ENCODE measurements at regions not wholly inside any gene's neighbourhood (a gene's known extent, or its start where the extent isn't known, plus 50 kb on each side); places are given as distances from the start of the nearest gene placed in this dataset.

GRCh38 chr9:26368241-26368640 is 524.4 kb downstream of the CAAP1 start:
- no peaks in the 10 kb centered on the region for H3K79me2 ChIP-seq (ENCODE audit: insufficient read depth, low read length)
- H3K9me2 ChIP-seq (ENCODE audit: low read depth, low read length) = no peaks in the 10 kb centered on the region
- H3K27ac ChIP-seq (ENCODE audit: low read depth, low read length, poor library complexity, severe bottlenecking) = no peak overlapping the region
- H4K20me1 ChIP-seq (ENCODE audit: insufficient read depth, low read length) = no peaks in the 10 kb centered on the region
- H2AFZ ChIP-seq (ENCODE audit: low read length) = no peak overlapping the region
- TF ChIP-seq EZH2 (IDR thresholded peaks at IDR 0.05; ENCODE audit: borderline replicate concordance, low read length) (no peak), CTCF (IDR thresholded peaks at IDR 0.05; ENCODE audit: low read length) (no peak)
- H3K9ac ChIP-seq (ENCODE audit: low read length) = no peak overlapping the region
- H3K27me3 ChIP-seq (ENCODE audit: insufficient read depth, low read length) = no peaks in the 10 kb centered on the region
- no peaks in the 10 kb centered on the region for H3K36me3 ChIP-seq (ENCODE audit: insufficient read depth, low read length)
- no peaks in the 10 kb centered on the region for H3K9me3 ChIP-seq (ENCODE audit: low read length)
- no peaks in the 10 kb centered on the region for H3K4me1 ChIP-seq (ENCODE audit: insufficient read depth, low read length, severe bottlenecking)
- H3F3A ChIP-seq (ENCODE audit: insufficient read depth, low read length) = no peaks in the 10 kb centered on the region
- H3K4me2 ChIP-seq (ENCODE audit: low read length) = no peak overlapping the region
- H3K4me3 ChIP-seq (ENCODE audit: low read depth, low read length, poor library complexity, severe bottlenecking) = no peak overlapping the region

- Histone ChIP-seq H4K20me1 (ENCODE audit: insufficient read depth, low read length) (no peaks in the 10 kb centered on the region), H3K79me2 (ENCODE audit: insufficient read depth, low read length) (no peaks in the 10 kb centered on the region), H3K36me3 (ENCODE audit: insufficient read depth, low read length) (no peaks in the 10 kb centered on the region), H3K9ac (ENCODE audit: low read length) (no peak overlapping the region), H3K9me2 (ENCODE audit: low read depth, low read length) (no peaks in the 10 kb centered on the region), H3K4me3 (ENCODE audit: low read depth, low read length, poor library complexity, severe bottlenecking) (no peak overlapping the region), H3K4me1 (ENCODE audit: insufficient read depth, low read length, severe bottlenecking) (no peaks in the 10 kb centered on the region), H3K27ac (ENCODE audit: low read depth, low read length, poor library complexity, severe bottlenecking) (no peak overlapping the region), H2AFZ (ENCODE audit: low read length) (no peak overlapping the region), H3F3A (ENCODE audit: insufficient read depth, low read length) (no peaks in the 10 kb centered on the region; the same call in 1 of the 2 replicates), H3K4me2 (ENCODE audit: low read length) (no peak overlapping the region), H3K9me3 (ENCODE audit: low read length) (no peaks in the 10 kb centered on the region), H3K27me3 (ENCODE audit: insufficient read depth, low read length) (no peaks in the 10 kb centered on the region)
- TF ChIP-seq EZH2 (IDR thresholded peaks at IDR 0.05; ENCODE audit: borderline replicate concordance, low read length) (no peak), CTCF (IDR thresholded peaks at IDR 0.05; ENCODE audit: low read length) (no peak)
These were observed 531.6 kb downstream of the CAAP1 start for GRCh38 chr9:26361010-26361409.

- H3K9me3 ChIP-seq (ENCODE audit: low read length) = no peaks in the 10 kb centered on the region
- H3K79me2 ChIP-seq (ENCODE audit: insufficient read depth, low read length) = no peaks in the 10 kb centered on the region
- H3K9ac ChIP-seq (ENCODE audit: low read length) = no peak overlapping the region
- no peaks in the 10 kb centered on the region for H3K4me1 ChIP-seq (ENCODE audit: insufficient read depth, low read length, severe bottlenecking)
- no peaks in the 10 kb centered on the region for H4K20me1 ChIP-seq (ENCODE audit: insufficient read depth, low read length)
- no peak overlapping the region for H3K27ac ChIP-seq (ENCODE audit: low read depth, low read length, poor library complexity, severe bottlenecking)
- H3K4me3 ChIP-seq (ENCODE audit: low read depth, low read length, poor library complexity, severe bottlenecking) = no peak overlapping the region
- H3K36me3 ChIP-seq (ENCODE audit: insufficient read depth, low read length) = no peaks in the 10 kb centered on the region
- no peak overlapping the region for H3K4me2 ChIP-seq (ENCODE audit: low read length)
- TF ChIP-seq CTCF (IDR thresholded peaks at IDR 0.05; ENCODE audit: low read length) (no peak), EZH2 (IDR thresholded peaks at IDR 0.05; ENCODE audit: borderline replicate concordance, low read length) (no peak)
- H3K27me3 ChIP-seq (ENCODE audit: insufficient read depth, low read length) = no peaks in the 10 kb centered on the region
- no peak overlapping the region for H2AFZ ChIP-seq (ENCODE audit: low read length)
- H3F3A ChIP-seq (ENCODE audit: insufficient read depth, low read length) = no peaks in the 10 kb centered on the region; the same call in 1 of the 2 replicates
- H3K9me2 ChIP-seq (ENCODE audit: low read depth, low read length) = no peaks in the 10 kb centered on the region
These were observed 533.8 kb downstream of the CAAP1 start for GRCh38 chr9:26358836-26359235.
